K562 (cell line): ENCODE measurements at regions not wholly inside any gene's neighbourhood (a gene's known extent, or its start where the extent isn't known, plus 50 kb on each side); places are given as distances from the start of the nearest gene placed in this dataset.

ENCODE experiments used
- CBFA2T3 ChIP-seq: fragments of 450-650 bp; IDR thresholded peaks from 2 replicates; pipeline ENCODE4 v1.6.1; 2017
- CSDE1 ChIP-seq, 2 experiments: fragments of 450-650 bp; IDR thresholded peaks; 2 replicates each; pipeline ENCODE4 v1.6.1; 2016; ENCODE audit warnings: mild to moderate bottlenecking in 1 of 2
- E2F1 ChIP-seq: sonication (generic); formaldehyde crosslinking; IDR thresholded peaks from 2 replicates; pipeline ENCODE4 v1.8.1; 2023; ENCODE audit warnings: mild to moderate bottlenecking, missing genetic modification reagents, moderate library complexity
- E2F8 ChIP-seq: fragments of 450-650 bp; IDR thresholded peaks from 2 replicates; pipeline ENCODE4 v1.7.1; 2018; ENCODE audit warnings: mild to moderate bottlenecking, low read depth; ENCODE audit not compliant: partially characterized antibody
- EHMT2 ChIP-seq: fragments of 450-650 bp; IDR thresholded peaks from 2 replicates; pipeline ENCODE4 v1.6.1; 2018; ENCODE audit warnings: antibody characterized with exemption
- FOXJ3 ChIP-seq: sonication (generic); formaldehyde crosslinking; IDR thresholded peaks from 2 replicates; pipeline ENCODE4 v1.4.0; 2020; ENCODE audit warnings: mild to moderate bottlenecking, missing genetic modification reagents
- KAT8 ChIP-seq: fragments of 450-650 bp; IDR thresholded peaks from 2 replicates; pipeline ENCODE4 v1.6.1; 2016; ENCODE audit warnings: low read depth, mild to moderate bottlenecking
- MCM2 ChIP-seq: fragments of 450-650 bp; IDR thresholded peaks from 2 replicates; pipeline ENCODE4 v1.6.1; 2017; ENCODE audit warnings: low read depth, mild to moderate bottlenecking
- NR4A1 ChIP-seq, 2 experiments: fragments of 250-450 bp in 1 of 2; fragments of 450-650 bp in 1 of 2; sonication (Bioruptor Pico) in 1 of 2; IDR thresholded peaks; 2 replicates each; pipeline versions ENCODE4 v1.4.0 to v1.6.1; 2016 to 2020; ENCODE audit warnings: mild to moderate bottlenecking in 2 of 2, missing compliant biosample characterization in 1 of 2, missing genetic modification characterization in 1 of 2, moderate library complexity in 1 of 2
- POLR2A ChIP-seq: fragments of 450-650 bp; conservative IDR thresholded peaks from 2 replicates; pipeline ENCODE4 v1.6.1; 2016
- RHOXF2B ChIP-seq: fragments of 250-450 bp; sonication (Bioruptor Pico); conservative IDR thresholded peaks from 2 replicates; pipeline ENCODE4 v1.5.1; 2021
- RNF2 ChIP-seq: sonication (generic); IDR thresholded peaks from 2 replicates; pipeline ENCODE4 v1.6.1; 2016
- SNIP1 ChIP-seq: fragments of 450-650 bp; IDR thresholded peaks from 2 replicates; pipeline ENCODE4 v1.7.1; 2017; ENCODE audit warnings: low read depth, mild to moderate bottlenecking
- SRSF3 ChIP-seq: fragments of 200-400 bp; formaldehyde crosslinking; IDR thresholded peaks from 2 replicates; pipeline ENCODE4 v1.6.1; 2016; ENCODE audit warnings: mild to moderate bottlenecking, low read length, moderate library complexity; ENCODE audit not compliant: insufficient read depth
- SRSF9 ChIP-seq: fragments of 200-400 bp; formaldehyde crosslinking; IDR thresholded peaks from 2 replicates; pipeline ENCODE4 v1.6.1; 2017; ENCODE audit warnings: low read depth, low read length, borderline replicate concordance
- THAP12 ChIP-seq: fragments of 250-450 bp; sonication (Bioruptor Pico); IDR thresholded peaks from 2 replicates; pipeline ENCODE4 v1.9.0; 2021; ENCODE audit warnings: mild to moderate bottlenecking, inconsistent platforms
- TOE1 ChIP-seq, 2 experiments: fragments of 450-650 bp in 1 of 2; sonication (generic) in 1 of 2; formaldehyde crosslinking in 1 of 2; IDR thresholded peaks; 2 replicates each; pipeline versions ENCODE4 v1.7.1 to v1.8.0; 2016 to 2022; ENCODE audit warnings: borderline replicate concordance in 2 of 2, mild to moderate bottlenecking in 2 of 2, antibody characterized with exemption in 1 of 2, inconsistent platforms in 1 of 2, low read depth in 1 of 2, missing genetic modification reagents in 1 of 2, moderate library complexity in 1 of 2
- YBX1 ChIP-seq: fragments of 450-650 bp; IDR thresholded peaks from 2 replicates; pipeline ENCODE4 v1.7.1; 2016; ENCODE audit warnings: mild to moderate bottlenecking
- ZBTB1 ChIP-seq: sonication (generic); formaldehyde crosslinking; IDR thresholded peaks from 2 replicates; pipeline ENCODE4 v1.8.1; 2023; ENCODE audit warnings: missing genetic modification reagents, low read depth, mild to moderate bottlenecking, borderline replicate concordance
- ZNF398 ChIP-seq: fragments of 250-450 bp; sonication (Bioruptor Pico); IDR thresholded peaks from 2 replicates; pipeline ENCODE4 v1.8.0; 2021; ENCODE audit warnings: moderate library complexity, mild to moderate bottlenecking, inconsistent platforms
- ZNF586 ChIP-seq: fragments of 450-650 bp; formaldehyde crosslinking; conservative IDR thresholded peaks from 2 replicates; pipeline ENCODE4 v1.4.0; 2020; ENCODE audit warnings: mild to moderate bottlenecking, moderate library complexity
- ZNF644 ChIP-seq: fragments of 200-800 bp; sonication (Bioruptor generic); IDR thresholded peaks from 2 replicates; pipeline ENCODE4 v1.6.1; 2016; ENCODE audit warnings: low read depth, missing genetic modification characterization, missing compliant biosample characterization

- no peak for TF ChIP-seq SRSF3
- TF ChIP-seq ZBTB1: no peak
- no peak for TF ChIP-seq SNIP1
- TF ChIP-seq CSDE1 (IDR thresholded peaks at IDR 0.05): peak in 1 of 2 experiments; percentile 58; a peak in 1 of 4 replicates
- no peak for TF ChIP-seq RNF2
- TF ChIP-seq E2F8: no peak
- TF ChIP-seq POLR2A: no peak
- no peak for TF ChIP-seq KAT8
- TF ChIP-seq ZNF398: peak; percentile 96
- peak; percentile 86 for TF ChIP-seq NR4A1 (CRISPR knock-in tag; IDR thresholded peaks at IDR 0.05)
- TF ChIP-seq NR4A1 (tag; IDR thresholded peaks at IDR 0.05): peak; percentile 100
- TF ChIP-seq SRSF9: no peak
- TF ChIP-seq YBX1: no peak
- TF ChIP-seq THAP12: no peak
- TF ChIP-seq EHMT2: no peak
- TF ChIP-seq FOXJ3 (CRISPR knock-in tag): no peak
- peak; percentile 96 for TF ChIP-seq RHOXF2B (CRISPR knock-in tag)
- TF ChIP-seq ZNF586 (CRISPR knock-in tag): peak; percentile 93
- no peak for TF ChIP-seq E2F1 (CRISPR knock-in tag)
- no peak for TF ChIP-seq CBFA2T3
- TF ChIP-seq ZNF644: peak; percentile 98
- TF ChIP-seq TOE1 (IDR thresholded peaks at IDR 0.05; ENCODE audit: borderline replicate concordance): no peak; the same call in 1 of the 2 replicates
- no peak for TF ChIP-seq TOE1 (CRISPR knock-in tag; IDR thresholded peaks at IDR 0.05; ENCODE audit: borderline replicate concordance, low read depth)
- TF ChIP-seq MCM2: no peak
These were observed 62.1 kb downstream of the RESF1 start (continued) for GRCh38 chr12:32021346-32021773.
